ENCODE measurements at regions not wholly inside any gene's neighbourhood (a gene's known extent, or its start where the extent isn't known, plus 50 kb on each side); places are given as distances from the start of the nearest gene placed in this dataset.
A peak's percentile ranks its signal among the peaks of the same experiment; 100 is the strongest.

- Histone ChIP-seq H3K4me2 (ENCODE audit: low read length, poor library complexity, severe bottlenecking) (no peak overlapping the region), H3K9ac (ENCODE audit: low read length) (no peak overlapping the region), H2BK12ac (ENCODE audit: low read length in 2 of 2) (no peak overlapping the region), H2BK15ac (ENCODE audit: low read depth, poor library complexity, severe bottlenecking) (no peak overlapping the region), H2BK5ac (ENCODE audit: low read depth, low read length, poor library complexity, severe bottlenecking) (no peak overlapping the region), H3K27me3 (ENCODE audit: control insufficient read depth in 1 of 2, insufficient read depth in 1 of 2, low read length in 2 of 2) (peaks cover 0 to 14% of the 10 kb centered on the region in 2 experiments), H3K27ac (ENCODE audit: low read length, poor library complexity, severe bottlenecking) (peak overlapping the region; percentile 22), H3K18ac (ENCODE audit: low read depth in 1 of 2, low read length in 2 of 2) (no peak overlapping the region), H3K36me3 (ENCODE audit: control insufficient read depth in 1 of 2, insufficient read depth in 2 of 2, low read depth in 1 of 2, low read length in 2 of 2) (peaks cover 0 to 2% of the 10 kb centered on the region in 2 experiments), H3K4me1 (ENCODE audit: control insufficient read depth, insufficient read depth, low read depth, low read length) (peaks cover 41% of the 10 kb centered on the region), H3K23ac (ENCODE audit: low read length in 2 of 2) (no peak overlapping the region), H3K4ac (ENCODE audit: low read depth in 1 of 2, low read length in 2 of 2) (no peak overlapping the region), H4K8ac (ENCODE audit: low read length) (no peak overlapping the region), H3K14ac (ENCODE audit: low read length in 2 of 2) (no peak overlapping the region), H4K91ac (ENCODE audit: low read length) (peak overlapping the region; percentile 31), H2AFZ (ENCODE audit: low read depth, low read length) (no peak overlapping the region), H3K4me3 (ENCODE audit: insufficient read depth in 1 of 2, low read depth in 1 of 2, low read length in 2 of 2) (no peak overlapping the region), H2BK120ac (ENCODE audit: low read depth, low read length) (no peak overlapping the region), H2AK5ac (ENCODE audit: low read length, severe bottlenecking) (peak overlapping the region; percentile 45), H3K9me3 (ENCODE audit: control insufficient read depth, low read length) (no peaks in the 10 kb centered on the region), H3K79me1 (replicated peaks; ENCODE audit: low read length, poor library complexity, severe bottlenecking) (no peaks in the 10 kb centered on the region)
- no peak for DNase-seq
- 86% methylated on average over 12 of the region's 12 CpGs for WGBS
These were observed 334.7 kb upstream of the MYT1L start for GRCh38 chr2:2665834-2666133.

- Histone ChIP-seq H3K79me1 (replicated peaks; ENCODE audit: low read length, poor library complexity, severe bottlenecking) (no peaks in the 10 kb centered on the region), H2BK5ac (ENCODE audit: low read depth, low read length, poor library complexity, severe bottlenecking) (no peak overlapping the region), H3K4me2 (ENCODE audit: low read length, poor library complexity, severe bottlenecking) (no peak overlapping the region), H3K4me1 (ENCODE audit: control insufficient read depth, insufficient read depth, low read depth, low read length) (peaks cover 43% of the 10 kb centered on the region), H3K9me3 (ENCODE audit: control insufficient read depth, low read length) (no peaks in the 10 kb centered on the region), H3K4ac (ENCODE audit: low read depth in 1 of 2, low read length in 2 of 2) (no peak overlapping the region), H4K8ac (ENCODE audit: low read length) (no peak overlapping the region), H3K27ac (ENCODE audit: low read length, poor library complexity, severe bottlenecking) (peak overlapping the region; percentile 22), H3K4me3 (ENCODE audit: insufficient read depth in 1 of 2, low read depth in 1 of 2, low read length in 2 of 2) (no peak overlapping the region), H2AFZ (ENCODE audit: low read depth, low read length) (no peak overlapping the region), H2BK120ac (ENCODE audit: low read depth, low read length) (no peak overlapping the region), H2AK5ac (ENCODE audit: low read length, severe bottlenecking) (peak overlapping the region; percentile 45), H3K36me3 (ENCODE audit: control insufficient read depth in 1 of 2, insufficient read depth in 2 of 2, low read depth in 1 of 2, low read length in 2 of 2) (peaks cover 0 to 2% of the 10 kb centered on the region in 2 experiments), H3K9ac (ENCODE audit: low read length) (no peak overlapping the region), H2BK12ac (ENCODE audit: low read length in 2 of 2) (no peak overlapping the region), H2BK15ac (ENCODE audit: low read depth, poor library complexity, severe bottlenecking) (no peak overlapping the region), H3K14ac (ENCODE audit: low read length in 2 of 2) (no peak overlapping the region), H3K27me3 (ENCODE audit: control insufficient read depth in 1 of 2, insufficient read depth in 1 of 2, low read length in 2 of 2) (peaks cover 0 to 8% of the 10 kb centered on the region in 2 experiments), H4K91ac (ENCODE audit: low read length) (peak overlapping the region; percentile 31), H3K18ac (ENCODE audit: low read depth in 1 of 2, low read length in 2 of 2) (no peak overlapping the region), H3K23ac (ENCODE audit: low read length in 2 of 2) (no peak overlapping the region)
- WGBS, result 43% methylated on average over 28 of the region's 28 CpGs
- peak; percentile 71 for DNase-seq
These were observed 334.1 kb upstream of the MYT1L start for GRCh38 chr2:2664989-2665833.

GRCh38 chr2:2663401-2664036, 332.4 kb upstream of the MYT1L start:
- Histone ChIP-seq H3K4me2 (ENCODE audit: low read length, poor library complexity, severe bottlenecking) (no peak overlapping the region), H3K79me1 (replicated peaks; ENCODE audit: low read length, poor library complexity, severe bottlenecking) (no peaks in the 10 kb centered on the region), H2AK5ac (ENCODE audit: low read length, severe bottlenecking) (peak overlapping the region; percentile 21), H2BK5ac (ENCODE audit: low read depth, low read length, poor library complexity, severe bottlenecking) (no peak overlapping the region), H2BK120ac (ENCODE audit: low read depth, low read length) (no peak overlapping the region), H3K27me3 (ENCODE audit: control insufficient read depth in 1 of 2, insufficient read depth in 1 of 2, low read length in 2 of 2) (peaks cover 0 to 4% of the 10 kb centered on the region in 2 experiments), H2BK15ac (ENCODE audit: low read depth, poor library complexity, severe bottlenecking) (no peak overlapping the region), H3K4me3 (ENCODE audit: insufficient read depth in 1 of 2, low read depth in 1 of 2, low read length in 2 of 2) (peak overlapping the region in 1 of 2 experiments; percentile 3), H4K8ac (ENCODE audit: low read length) (no peak overlapping the region), H2BK12ac (ENCODE audit: low read length in 2 of 2) (no peak overlapping the region), H4K91ac (ENCODE audit: low read length) (no peak overlapping the region), H3K4ac (ENCODE audit: low read depth in 1 of 2, low read length in 2 of 2) (no peak overlapping the region), H3K36me3 (ENCODE audit: control insufficient read depth in 1 of 2, insufficient read depth in 2 of 2, low read depth in 1 of 2, low read length in 2 of 2) (peaks cover 0 to 2% of the 10 kb centered on the region in 2 experiments), H3K23ac (ENCODE audit: low read length in 2 of 2) (no peak overlapping the region), H3K9me3 (ENCODE audit: control insufficient read depth, low read length) (no peaks in the 10 kb centered on the region), H3K14ac (ENCODE audit: low read length in 2 of 2) (no peak overlapping the region), H3K27ac (ENCODE audit: low read length, poor library complexity, severe bottlenecking) (no peak overlapping the region), H3K9ac (ENCODE audit: low read length) (no peak overlapping the region), H3K4me1 (ENCODE audit: control insufficient read depth, insufficient read depth, low read depth, low read length) (peaks cover 43% of the 10 kb centered on the region), H3K18ac (ENCODE audit: low read depth in 1 of 2, low read length in 2 of 2) (no peak overlapping the region), H2AFZ (ENCODE audit: low read depth, low read length) (no peak overlapping the region)
- 66% methylated on average over 23 of the region's 23 CpGs for WGBS
- peak; percentile 19 for DNase-seq

- H2BK120ac ChIP-seq (ENCODE audit: low read depth, low read length), result no peak overlapping the region
- no peak overlapping the region for H2BK15ac ChIP-seq (ENCODE audit: low read depth, poor library complexity, severe bottlenecking)
- H3K4me2 ChIP-seq (ENCODE audit: low read length, poor library complexity, severe bottlenecking), result no peak overlapping the region
- no peak overlapping the region for H4K8ac ChIP-seq (ENCODE audit: low read length)
- H3K27me3 ChIP-seq (ENCODE audit: control insufficient read depth in 1 of 2, insufficient read depth in 1 of 2, low read length in 2 of 2), result peaks cover 0 to 4% of the 10 kb centered on the region in 2 experiments
- no peak overlapping the region for H3K4ac ChIP-seq (ENCODE audit: low read depth in 1 of 2, low read length in 2 of 2)
- H2AK5ac ChIP-seq (ENCODE audit: low read length, severe bottlenecking), result no peak overlapping the region
- H3K4me3 ChIP-seq (ENCODE audit: insufficient read depth in 1 of 2, low read depth in 1 of 2, low read length in 2 of 2), result no peak overlapping the region
- WGBS, result 84% methylated on average over 9 of the region's 9 CpGs
- H3K4me1 ChIP-seq (ENCODE audit: control insufficient read depth, insufficient read depth, low read depth, low read length), result peaks cover 43% of the 10 kb centered on the region
- H3K9me3 ChIP-seq (ENCODE audit: control insufficient read depth, low read length), result no peaks in the 10 kb centered on the region
- H3K79me1 ChIP-seq (replicated peaks; ENCODE audit: low read length, poor library complexity, severe bottlenecking), result no peaks in the 10 kb centered on the region
- no peak overlapping the region for H3K14ac ChIP-seq (ENCODE audit: low read length in 2 of 2)
- no peak overlapping the region for H3K18ac ChIP-seq (ENCODE audit: low read depth in 1 of 2, low read length in 2 of 2)
- no peak overlapping the region for H2BK5ac ChIP-seq (ENCODE audit: low read depth, low read length, poor library complexity, severe bottlenecking)
- peaks cover 0 to 2% of the 10 kb centered on the region in 2 experiments for H3K36me3 ChIP-seq (ENCODE audit: control insufficient read depth in 1 of 2, insufficient read depth in 2 of 2, low read depth in 1 of 2, low read length in 2 of 2)
- H2AFZ ChIP-seq (ENCODE audit: low read depth, low read length), result no peak overlapping the region
- DNase-seq, result no peak
- H3K27ac ChIP-seq (ENCODE audit: low read length, poor library complexity, severe bottlenecking), result no peak overlapping the region
- no peak overlapping the region for H4K91ac ChIP-seq (ENCODE audit: low read length)
- H3K23ac ChIP-seq (ENCODE audit: low read length in 2 of 2), result no peak overlapping the region
- H2BK12ac ChIP-seq (ENCODE audit: low read length in 2 of 2), result no peak overlapping the region
- H3K9ac ChIP-seq (ENCODE audit: low read length), result no peak overlapping the region
These were observed 331.8 kb upstream of the MYT1L start for GRCh38 chr2:2662847-2663356.

Data from mesenchymal stem cell (in vitro differentiated cells and primary cell).